ENCODE measurements at regions not wholly inside any gene's neighbourhood (a gene's known extent, or its start where the extent isn't known, plus 50 kb on each side); places are given as distances from the start of the nearest gene placed in this dataset.

- TF ChIP-seq CTCF (IDR thresholded peaks at IDR 0.05) (no peak), EZH2 (IDR thresholded peaks at IDR 0.05) (no peak), EZH2phosphoT487 (IDR thresholded peaks at IDR 0.05) (no peak)
These were observed 173.8 kb downstream of the MSN start for GRCh38 chrX:65841263-65841662.

Data from neural progenitor cell (in vitro differentiated cells).